H1 (cell line): ENCODE measurements at regions not wholly inside any gene's neighbourhood (a gene's known extent, or its start where the extent isn't known, plus 50 kb on each side); places are given as distances from the start of the nearest gene placed in this dataset.
A peak's percentile ranks its signal among the peaks of the same experiment; 100 is the strongest.

Source experiments
- CTCF ChIA-PET: fragments of 300-600 bp; sonication (Branson Sonifier 250); formaldehyde crosslinking; loops from one replicate; lab custom pipeline; 2021; ENCODE audit not compliant: partially characterized antibody; lab: Charles Lee
- POLR2A ChIA-PET: fragments of 300-600 bp; sonication (Branson Sonifier 250); formaldehyde crosslinking; loops from one replicate; lab custom pipeline; 2021; ENCODE audit warnings: inconsistent platforms; ENCODE audit not compliant: partially characterized antibody; lab: Charles Lee
- DNase-seq, 2 experiments: peaks; one replicate each; pipeline versions ENCODE4 v3.0.0 to v3.0.0-alpha.2; 2010 to 2022; ENCODE audit warnings: low spot score in 2 of 2, low read depth in 1 of 2, mixed read lengths in 1 of 2
- FAIRE-seq: peaks from 2 replicates; lab custom pipeline; 2011; peaks lifted over from hg19 to GRCh38; lab: Jason Lieb, UNC
- H2AFZ ChIP-seq: 2 replicates; pipeline ENCODE4 v1.8.1; 2012; ENCODE audit warnings: low read length, inconsistent platforms
- H2AK5ac ChIP-seq: 2 replicates; pipeline ENCODE4 v1.6.1; 2013; ENCODE audit warnings: low read depth, low read length
- H2BK120ac ChIP-seq: replicated peaks from 2 replicates; pipeline ENCODE3; 2013; ENCODE audit warnings: low read depth, low read length, inconsistent platforms
- H2BK12ac ChIP-seq: 2 replicates; pipeline ENCODE4 v1.6.1; 2013; ENCODE audit warnings: low read depth, low read length
- H2BK15ac ChIP-seq: 2 replicates; pipeline ENCODE4 v1.6.1; 2013; ENCODE audit warnings: low read length
- H2BK20ac ChIP-seq: 2 replicates; pipeline ENCODE4 v1.6.1; 2013; ENCODE audit warnings: low read length
- H2BK5ac ChIP-seq: 2 replicates; pipeline ENCODE4 v1.6.1; 2013; ENCODE audit warnings: low read depth, low read length
- H3K14ac ChIP-seq: 2 replicates; pipeline ENCODE4 v1.6.1; 2013; ENCODE audit warnings: inconsistent platforms; ENCODE audit not compliant: insufficient read length
- H3K18ac ChIP-seq: 2 replicates; pipeline ENCODE4 v1.6.1; 2013; ENCODE audit warnings: low read length; ENCODE audit errors: extremely low read depth
- H3K23ac ChIP-seq: 2 replicates; pipeline ENCODE4 v1.6.1; 2013; ENCODE audit warnings: inconsistent platforms; ENCODE audit not compliant: insufficient read length
- H3K23me2 ChIP-seq: 2 replicates; pipeline ENCODE4 v1.6.1; 2013; ENCODE audit warnings: low read depth, low read length
- H3K27ac ChIP-seq: 2 replicates; pipeline ENCODE4 v1.6.1; 2011; ENCODE audit warnings: low read depth, low read length, inconsistent platforms
- H3K27me3 ChIP-seq, 4 experiments: replicated peaks in 1 of 4; 1 replicate in 1 of 4; 2 replicates in 3 of 4; pipeline versions ENCODE4 v1.6.1 to v1.8.1; 2011 to 2013; ENCODE audit warnings: low read length in 3 of 4, mild to moderate bottlenecking in 3 of 4, inconsistent platforms in 2 of 4, mixed read lengths in 2 of 4, moderate library complexity in 1 of 4; ENCODE audit not compliant: control insufficient read depth in 3 of 4, insufficient read depth in 3 of 4; ENCODE audit errors: extremely low read depth in 1 of 4
- H3K36me3 ChIP-seq, 4 experiments: 2 replicates each; pipeline versions ENCODE4 v1.6.1 to v1.8.1; 2011 to 2013; ENCODE audit warnings: mild to moderate bottlenecking in 4 of 4, low read length in 3 of 4, moderate library complexity in 2 of 4, control low read depth in 1 of 4, inconsistent platforms in 1 of 4; ENCODE audit not compliant: insufficient read depth in 4 of 4, control insufficient read depth in 2 of 4
- H3K4ac ChIP-seq: replicated peaks from 2 replicates; pipeline ENCODE3; 2013; ENCODE audit warnings: low read length, low read depth, mixed read lengths, inconsistent platforms; ENCODE audit not compliant: insufficient read length
- H3K4me1 ChIP-seq, 4 experiments: replicated peaks in 1 of 4; 1 replicate in 1 of 4; 2 replicates in 3 of 4; pipeline versions ENCODE4 v1.6.1 to v1.8.1; 2011 to 2013; ENCODE audit warnings: low read length in 3 of 4, inconsistent platforms in 2 of 4, mixed read lengths in 1 of 4; ENCODE audit not compliant: insufficient read depth in 4 of 4, control insufficient read depth in 3 of 4
- H3K4me2 ChIP-seq, 2 experiments: 2 replicates each; pipeline versions ENCODE4 v1.6.1 to v1.8.1; 2011 to 2013; ENCODE audit warnings: low read depth in 2 of 2, low read length in 2 of 2, control low read depth in 1 of 2, inconsistent platforms in 1 of 2, mild to moderate bottlenecking in 1 of 2; ENCODE audit not compliant: insufficient read depth in 1 of 2
- H3K4me3 ChIP-seq, 4 experiments: fragments of 200-600, 300-600 bp in 1 of 4; sonication (generic), shearing (Covaris generic), sonication (Bioruptor Twin) in 1 of 4; 2 replicates each; pipeline versions ENCODE4 v1.5.1 to v1.8.1; 2011 to 2016; ENCODE audit warnings: low read length in 4 of 4, low read depth in 3 of 4, control low read depth in 2 of 4, inconsistent platforms in 2 of 4, mild to moderate bottlenecking in 2 of 4, mixed read lengths in 1 of 4, moderate library complexity in 1 of 4; ENCODE audit not compliant: insufficient read depth in 2 of 4; ENCODE audit errors: extremely low read depth in 1 of 4
- H3K56ac ChIP-seq: replicated peaks from 2 replicates; pipeline ENCODE3; 2013; ENCODE audit warnings: low read depth, mild to moderate bottlenecking, mixed read lengths, low read length, inconsistent platforms; ENCODE audit not compliant: insufficient read length
- H3K79me1 ChIP-seq: 2 replicates; pipeline ENCODE4 v1.6.1; 2013; ENCODE audit warnings: low read depth, low read length, control low read depth
- H3K79me2 ChIP-seq, 2 experiments: 2 replicates each; pipeline versions ENCODE4 v1.6.1 to v1.8.1; 2012 to 2013; ENCODE audit warnings: low read length in 2 of 2, mild to moderate bottlenecking in 2 of 2, inconsistent platforms in 1 of 2; ENCODE audit not compliant: insufficient read depth in 2 of 2, control insufficient read depth in 1 of 2
- H3K9ac ChIP-seq, 4 experiments: replicated peaks in 1 of 4; 1 replicate in 1 of 4; 2 replicates in 3 of 4; pipeline versions ENCODE4 v1.6.1 to v1.8.1; 2011 to 2013; ENCODE audit warnings: low read depth in 3 of 4, low read length in 3 of 4, control low read depth in 2 of 4, mild to moderate bottlenecking in 2 of 4, moderate library complexity in 2 of 4, inconsistent platforms in 1 of 4; ENCODE audit errors: extremely low read depth in 1 of 4
- H3K9me3 ChIP-seq, 2 experiments: 2 replicates each; pipeline versions ENCODE4 v1.6.1 to v1.8.1; 2012 to 2013; ENCODE audit warnings: mild to moderate bottlenecking in 2 of 2, moderate library complexity in 2 of 2, control low read depth in 1 of 2, inconsistent platforms in 1 of 2, low read depth in 1 of 2, low read length in 1 of 2, mixed read lengths in 1 of 2; ENCODE audit not compliant: insufficient read depth in 2 of 2
- H4K20me1 ChIP-seq, 2 experiments: replicated peaks in 1 of 2; 2 replicates each; pipeline versions ENCODE3 to v1.8.1; 2011 to 2013; ENCODE audit warnings: inconsistent platforms in 2 of 2, low read length in 2 of 2, mild to moderate bottlenecking in 1 of 2; ENCODE audit not compliant: insufficient read depth in 2 of 2, control insufficient read depth in 1 of 2
- H4K5ac ChIP-seq: 2 replicates; pipeline ENCODE4 v1.6.1; 2013; ENCODE audit warnings: low read length, low read depth, mixed read lengths, inconsistent platforms; ENCODE audit not compliant: insufficient read length
- H4K8ac ChIP-seq: 2 replicates; pipeline ENCODE4 v1.8.0; 2013; ENCODE audit warnings: mild to moderate bottlenecking, moderate library complexity, low read length, inconsistent platforms; ENCODE audit not compliant: insufficient read depth; ENCODE audit errors: extremely low read depth
- H4K91ac ChIP-seq: replicated peaks from 2 replicates; pipeline ENCODE3; 2013; ENCODE audit warnings: low read length, mixed read lengths, inconsistent platforms; ENCODE audit not compliant: insufficient read length
- CBX5 ChIP-seq: fragments of 300-800, 300-1000 bp; sonication (generic); IDR thresholded peaks from 2 replicates; pipeline ENCODE4 v1.7.1; 2016; ENCODE audit warnings: antibody characterized with exemption, low read length, low read depth
- CEBPB ChIP-seq: IDR thresholded peaks from 2 replicates; pipeline ENCODE4 v1.6.1; 2012; ENCODE audit warnings: low read depth, low read length
- KDM1A ChIP-seq: fragments of 200-600, 300-600 bp; sonication (generic); IDR thresholded peaks from 2 replicates; pipeline ENCODE4 v1.7.1; 2016; ENCODE audit warnings: mild to moderate bottlenecking, low read length, borderline replicate concordance
- RFX5 ChIP-seq: IDR thresholded peaks from 2 replicates; pipeline ENCODE4 v1.6.1; 2011; ENCODE audit warnings: low read depth, low read length, improper control_type of control experiment, borderline replicate concordance
- SAP30 ChIP-seq: fragments of 300-600 bp; sonication (generic); IDR thresholded peaks from 2 replicates; pipeline ENCODE4 v1.7.1; 2012; ENCODE audit warnings: low read length, moderate library complexity, mild to moderate bottlenecking, inconsistent platforms; ENCODE audit not compliant: insufficient read depth, insufficient replicate concordance
- SIN3A ChIP-seq, 2 experiments: IDR thresholded peaks in 1 of 2; conservative IDR thresholded peaks in 1 of 2; 2 replicates each; pipeline ENCODE4 v1.6.1; 2011 to 2012; ENCODE audit warnings: low read length in 2 of 2, improper control_type of control experiment in 1 of 2, low read depth in 1 of 2, mild to moderate bottlenecking in 1 of 2
- YY1 ChIP-seq: IDR thresholded peaks from 2 replicates; pipeline ENCODE4 v1.6.1; 2011; ENCODE audit warnings: low read depth, mild to moderate bottlenecking, low read length
- WGBS, 2 experiments: shearing (Covaris generic) in 1 of 2; methylation state at CpG; one replicate each; pipeline versions ENCODE4 v1.1.6 to v1.1.7; 2013 to 2015; ENCODE audit warnings: low lambda C conversion rate in 2 of 2, mixed read lengths in 2 of 2, inconsistent platforms in 1 of 2, low coverage in 1 of 2, missing lambda C conversion rate in 1 of 2; ENCODE audit not compliant: insufficient replicate concordance in 2 of 2, insufficient coverage in 1 of 2, insufficient read length in 1 of 2; ENCODE audit errors: extremely low coverage in 1 of 2, missing lambda C conversion rate in 1 of 2; 5-methylcytosine and 5-hydroxymethylcytosine counted together
- TF ChIP-seq, protein P1 (sequence below): IDR thresholded peaks from 2 replicates; pipeline ENCODE4 v1.6.1; 2011; ENCODE audit warnings: low read depth, mild to moderate bottlenecking, low read length; ENCODE audit not compliant: insufficient read depth
- TF ChIP-seq, protein P2 (sequence below): IDR thresholded peaks from 2 replicates; pipeline ENCODE4 v1.6.1; 2012; ENCODE audit warnings: inconsistent platforms
- TF ChIP-seq, protein P3 (sequence below), 3 experiments: IDR thresholded peaks; 1 replicate in 2 of 3; 2 replicates in 1 of 3; pipeline versions ENCODE4 v1.5.1 to v1.6.1; 2011; ENCODE audit warnings: low read length in 3 of 3, mild to moderate bottlenecking in 3 of 3, inconsistent platforms in 2 of 3, low read depth in 1 of 3, moderate library complexity in 1 of 3; ENCODE audit not compliant: insufficient read depth in 1 of 3; ENCODE audit errors: control extremely low read depth in 1 of 3

GRCh38 chr4:127126718-127127117 lies 506.0 kb upstream of the INTU start:
- no peak overlapping the region for H2BK12ac ChIP-seq
- no peaks in the 10 kb centered on the region for H3K23me2 ChIP-seq
- no peaks in the 10 kb centered on the region for H4K20me1 ChIP-seq
- H3K4me2 ChIP-seq, result no peak overlapping the region
- no peak overlapping the region for H3K14ac ChIP-seq
- 0 out of 2 replicates have a peak overlapping the region, but pooled peaks have one; percentile 24 for H2AFZ ChIP-seq
- no peaks in the 10 kb centered on the region for H3K9me3 ChIP-seq
- no peaks in the 10 kb centered on the region for H3K27me3 ChIP-seq
- CTCF ChIA-PET, result interaction anchor here (0.5 to 1.9 kb wide), 2 partner anchors 139 to 221 kb away, joined by 5 to 7 read pairs; no protein-coding TSS in a partner anchor
- H3K79me1 ChIP-seq, result no peaks in the 10 kb centered on the region
- DNase-seq (no peak), FAIRE-seq (no peak)
- H2BK20ac ChIP-seq, result no peak overlapping the region
- no peak overlapping the region for H2BK15ac ChIP-seq
- H3K56ac ChIP-seq, result no peak overlapping the region
- H3K36me3 ChIP-seq, result no peaks in the 10 kb centered on the region; a peak in 2 of 8 replicates
- no peak overlapping the region for H3K4ac ChIP-seq
- H3K27ac ChIP-seq, result no peak overlapping the region
- H4K91ac ChIP-seq, result no peak overlapping the region
- POLR2A ChIA-PET, result no interaction called here
- no peak overlapping the region for H2AK5ac ChIP-seq
- H4K5ac ChIP-seq, result no peak overlapping the region
- H2BK120ac ChIP-seq, result no peak overlapping the region
- no peak overlapping the region for H3K18ac ChIP-seq
- no peak overlapping the region for H3K4me3 ChIP-seq
- H3K79me2 ChIP-seq, result no peaks in the 10 kb centered on the region
- H3K9ac ChIP-seq, result no peak overlapping the region
- WGBS, 2 experiments, result 85% methylated on average over 1 of the region's 1 CpG; no CpG with 5 or more reads in 1 of the 2 experiments
- no peak overlapping the region for H2BK5ac ChIP-seq
- no peak overlapping the region for H4K8ac ChIP-seq
- H3K4me1 ChIP-seq, result peaks cover 0 to 6% (median 2%) of the 10 kb centered on the region in 4 experiments; a peak in 4 of 7 replicates
- no peak overlapping the region for H3K23ac ChIP-seq
- TF ChIP-seq CEBPB, result no peak
- TF ChIP-seq, protein P1, sequence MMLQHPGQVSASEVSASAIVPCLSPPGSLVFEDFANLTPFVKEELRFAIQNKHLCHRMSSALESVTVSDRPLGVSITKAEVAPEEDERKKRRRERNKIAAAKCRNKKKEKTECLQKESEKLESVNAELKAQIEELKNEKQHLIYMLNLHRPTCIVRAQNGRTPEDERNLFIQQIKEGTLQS, result no peak
- TF ChIP-seq YY1, result no peak
- TF ChIP-seq, protein P2, sequence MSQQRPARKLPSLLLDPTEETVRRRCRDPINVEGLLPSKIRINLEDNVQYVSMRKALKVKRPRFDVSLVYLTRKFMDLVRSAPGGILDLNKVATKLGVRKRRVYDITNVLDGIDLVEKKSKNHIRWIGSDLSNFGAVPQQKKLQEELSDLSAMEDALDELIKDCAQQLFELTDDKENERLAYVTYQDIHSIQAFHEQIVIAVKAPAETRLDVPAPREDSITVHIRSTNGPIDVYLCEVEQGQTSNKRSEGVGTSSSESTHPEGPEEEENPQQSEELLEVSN, result no peak
- TF ChIP-seq SAP30, result no peak
- TF ChIP-seq, protein P3, sequence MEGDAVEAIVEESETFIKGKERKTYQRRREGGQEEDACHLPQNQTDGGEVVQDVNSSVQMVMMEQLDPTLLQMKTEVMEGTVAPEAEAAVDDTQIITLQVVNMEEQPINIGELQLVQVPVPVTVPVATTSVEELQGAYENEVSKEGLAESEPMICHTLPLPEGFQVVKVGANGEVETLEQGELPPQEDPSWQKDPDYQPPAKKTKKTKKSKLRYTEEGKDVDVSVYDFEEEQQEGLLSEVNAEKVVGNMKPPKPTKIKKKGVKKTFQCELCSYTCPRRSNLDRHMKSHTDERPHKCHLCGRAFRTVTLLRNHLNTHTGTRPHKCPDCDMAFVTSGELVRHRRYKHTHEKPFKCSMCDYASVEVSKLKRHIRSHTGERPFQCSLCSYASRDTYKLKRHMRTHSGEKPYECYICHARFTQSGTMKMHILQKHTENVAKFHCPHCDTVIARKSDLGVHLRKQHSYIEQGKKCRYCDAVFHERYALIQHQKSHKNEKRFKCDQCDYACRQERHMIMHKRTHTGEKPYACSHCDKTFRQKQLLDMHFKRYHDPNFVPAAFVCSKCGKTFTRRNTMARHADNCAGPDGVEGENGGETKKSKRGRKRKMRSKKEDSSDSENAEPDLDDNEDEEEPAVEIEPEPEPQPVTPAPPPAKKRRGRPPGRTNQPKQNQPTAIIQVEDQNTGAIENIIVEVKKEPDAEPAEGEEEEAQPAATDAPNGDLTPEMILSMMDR (IDR thresholded peaks at IDR 0.05; ENCODE audit: control extremely low read depth in 1 of 3, insufficient read depth in 1 of 3, low read depth in 1 of 3, low read length in 3 of 3), result no peak
- TF ChIP-seq CBX5, result no peak
- no peak for TF ChIP-seq KDM1A
- no peak for TF ChIP-seq SIN3A (conservative IDR thresholded peaks at IDR 0.05 in 1 of 2, IDR thresholded peaks at IDR 0.05 in 1 of 2; ENCODE audit: low read depth in 1 of 2, low read length in 2 of 2)
- no peak for TF ChIP-seq RFX5
